Suppressor macrophage treated with lipopolysaccharide for 4 hours (primary cell): ENCODE measurements at regions not wholly inside any gene's neighbourhood (a gene's known extent, or its start where the extent isn't known, plus 50 kb on each side); places are given as distances from the start of the nearest gene placed in this dataset.
"Not testable (repeated sequence)": the region's sequence is repeated elsewhere in the genome, so short reads cannot be mapped to it uniquely, and the experiment has no call there.

Experiments
- DNase-seq: peaks from one replicate; pipeline ENCODE4 v3.0.0-alpha.2; 2020

DNA sequence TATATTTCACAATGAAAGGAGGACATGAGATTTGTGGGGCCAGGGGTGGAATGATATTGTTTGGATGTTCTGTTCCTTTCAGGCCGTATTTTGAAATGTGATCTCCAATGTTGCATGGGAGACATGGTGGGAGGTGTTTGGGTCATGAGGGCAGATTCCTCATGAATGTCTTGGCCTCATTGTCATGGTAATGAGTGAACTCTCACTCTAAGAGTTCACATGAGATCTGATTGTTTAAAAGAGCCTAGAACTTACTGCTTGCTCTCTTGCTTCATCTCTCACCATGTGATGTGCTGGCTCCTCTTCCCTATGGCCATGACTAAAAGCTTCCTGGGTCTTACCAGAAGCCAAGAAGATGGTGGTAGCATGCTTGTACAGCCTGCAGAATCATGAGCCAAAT, 1183.0 kb downstream of the TECRL start:
- DNase-seq, result no peak

DNA sequence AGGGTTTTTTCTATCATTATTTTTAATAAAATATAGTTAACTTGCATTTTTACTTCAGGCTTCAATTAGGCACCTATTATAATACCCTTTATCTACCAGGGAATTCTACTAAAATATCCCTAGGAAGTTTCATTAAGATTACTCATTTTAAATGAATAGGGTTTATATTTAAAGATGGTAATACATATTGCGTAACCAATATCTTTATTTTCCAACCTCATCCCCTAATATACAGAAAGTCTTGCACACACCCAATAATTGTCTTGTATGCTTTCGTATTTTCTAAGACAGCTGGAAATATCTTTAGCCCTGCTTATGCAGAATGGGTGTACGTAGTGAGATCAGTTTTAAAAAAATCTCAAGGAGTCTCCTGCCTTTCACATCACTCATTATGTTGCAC, 1186.8 kb downstream of the TECRL start:
- no peak for DNase-seq

DNA sequence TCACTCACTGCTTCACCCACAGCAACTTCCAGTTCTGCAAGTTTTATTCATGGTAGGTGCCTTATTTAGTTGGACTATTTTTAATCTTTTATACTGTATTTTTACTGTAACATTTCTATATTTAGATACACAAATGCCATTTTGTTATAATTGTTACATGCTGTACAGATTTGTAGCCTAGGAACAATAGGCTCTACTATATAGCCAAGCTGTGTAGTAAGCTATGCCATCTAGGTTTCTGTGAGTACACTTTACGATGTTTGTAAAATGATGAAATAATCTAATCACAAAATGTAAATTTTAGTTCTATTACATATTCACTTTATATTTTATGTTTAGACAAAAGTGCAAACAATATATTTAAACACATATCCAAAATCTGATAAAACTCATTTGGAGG, 1187.8 kb downstream of the TECRL start:
- DNase-seq, result no peak

GRCh38 chr4:63218856-63219255, 1190.4 kb downstream of the TECRL start:
- no peak for DNase-seq

- DNase-seq, result no peak
These were observed 1195.2 kb downstream of the TECRL start for GRCh38 chr4:63214076-63214475.

GRCh38 chr4:63211776-63212479, 1197.3 kb downstream of the TECRL start:
- no peak for DNase-seq

DNA sequence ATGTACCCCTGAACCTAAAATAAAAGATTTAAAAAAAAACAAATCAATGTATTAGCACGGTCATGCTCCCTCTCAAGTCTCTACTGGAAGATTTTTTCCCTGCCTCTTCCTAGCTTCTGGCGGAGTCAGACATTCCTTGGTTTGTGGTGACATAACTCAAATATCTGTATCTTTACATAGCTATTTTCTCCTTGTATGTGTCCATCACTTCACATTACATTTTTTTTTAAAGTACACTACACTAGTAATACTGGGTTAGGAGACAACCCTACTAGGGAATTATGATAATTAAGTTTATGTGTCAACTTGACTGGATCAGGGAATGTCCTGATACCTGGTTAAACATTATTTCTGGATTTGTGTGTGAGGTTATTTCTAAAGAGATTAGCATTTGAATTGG, 1197.9 kb downstream of the TECRL start:
- DNase-seq, result no peak

DNA sequence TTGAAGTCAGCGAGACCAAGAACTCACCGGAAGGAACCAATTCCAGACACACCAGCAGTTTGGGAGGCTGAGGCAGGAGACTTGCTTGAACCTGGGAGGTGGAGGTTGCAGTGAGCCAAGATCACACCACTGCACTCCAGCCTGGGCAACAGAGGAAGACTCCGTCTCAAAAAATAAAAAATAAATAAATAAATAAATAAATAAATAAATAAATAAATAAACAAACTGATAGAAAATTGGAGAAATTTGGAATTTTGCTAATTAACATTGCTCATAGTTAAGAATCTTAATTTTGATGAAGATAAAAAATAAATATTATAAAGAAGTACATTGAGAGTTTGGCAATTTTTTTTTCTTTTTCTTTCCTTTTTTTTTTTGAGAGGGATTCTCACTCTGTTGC, 1216.2 kb downstream of the TECRL start:
- not testable (repeated sequence) for DNase-seq

DNA sequence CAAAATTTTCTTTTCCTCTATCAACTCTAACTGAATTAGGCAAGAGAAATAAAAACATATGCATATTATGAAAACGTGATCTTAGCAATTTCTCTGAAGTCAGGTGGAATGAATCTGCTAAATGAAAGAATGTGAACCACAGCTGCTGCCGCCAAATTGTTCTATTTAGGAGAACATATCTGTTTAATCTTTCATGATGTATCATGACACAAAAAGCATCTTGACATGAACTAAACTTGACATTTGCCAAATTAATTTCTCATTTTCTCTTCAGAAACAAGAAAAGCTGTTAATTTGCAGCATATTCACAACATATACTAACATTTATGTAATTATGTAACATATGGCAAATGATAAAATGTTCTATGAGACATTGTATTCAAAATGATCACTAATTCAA, 1237.9 kb downstream of the TECRL start:
- DNase-seq, result no peak

- no peak for DNase-seq
These were observed 1238.3 kb downstream of the TECRL start for GRCh38 chr4:63170923-63171322.

GRCh38 chr4:63169836-63170235, 1239.4 kb downstream of the TECRL start:
- DNase-seq, result no peak

GRCh38 chr4:63155561-63155960, 1253.7 kb downstream of the TECRL start:
- DNase-seq, result no peak

DNA sequence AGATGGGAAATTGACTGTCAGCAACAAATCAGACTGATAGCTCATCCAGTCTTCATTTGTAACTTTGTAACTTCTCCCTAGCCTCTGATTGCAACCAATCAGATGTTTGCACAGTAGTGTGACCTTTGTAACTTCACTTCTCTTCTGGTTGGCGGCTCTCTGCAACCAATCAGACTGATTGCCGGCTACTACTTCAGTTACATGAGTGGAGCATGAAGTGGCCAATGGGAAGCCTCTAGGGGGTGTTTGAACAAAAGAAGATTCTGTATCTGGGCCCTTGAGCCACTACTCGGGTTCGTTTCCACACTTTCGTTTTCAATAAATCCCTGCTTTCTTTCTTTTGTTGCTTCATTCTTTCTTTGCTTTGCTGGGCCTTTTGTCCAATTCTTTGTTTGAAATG, 1285.8 kb downstream of the TECRL start:
- no peak for DNase-seq

- no peak for DNase-seq
These were observed 1286.3 kb downstream of the TECRL start for GRCh38 chr4:63122955-63123354.

GRCh38 chr4:63106600-63106999, 1302.7 kb downstream of the TECRL start:
- no peak for DNase-seq

DNA sequence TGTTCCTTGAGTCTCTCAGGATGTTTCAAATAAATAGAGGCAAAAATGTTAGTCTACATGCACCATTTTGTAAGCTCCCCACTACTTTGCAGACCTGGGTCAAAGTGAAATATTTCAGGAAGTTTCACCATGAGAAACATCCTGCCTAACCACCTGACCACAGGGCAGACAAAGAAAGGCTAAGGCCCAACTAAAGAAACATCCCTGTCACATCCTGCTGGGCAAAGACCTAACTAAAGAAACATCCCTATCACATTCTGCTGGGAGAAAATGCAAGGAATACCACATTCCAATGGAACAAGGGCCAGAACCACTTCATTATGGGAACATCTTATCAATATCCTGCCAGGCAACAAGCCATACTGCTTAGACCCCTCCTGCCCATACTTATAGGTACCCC, 1303.4 kb downstream of the TECRL start:
- DNase-seq, result no peak

GRCh38 chr4:63090641-63091040, 1318.6 kb downstream of the TECRL start:
- no peak for DNase-seq

- no peak for DNase-seq
These were observed 1324.2 kb downstream of the TECRL start for GRCh38 chr4:63085091-63085490.

GRCh38 chr4:63080934-63081333, 1328.3 kb downstream of the TECRL start:
- DNase-seq, result no peak

DNA sequence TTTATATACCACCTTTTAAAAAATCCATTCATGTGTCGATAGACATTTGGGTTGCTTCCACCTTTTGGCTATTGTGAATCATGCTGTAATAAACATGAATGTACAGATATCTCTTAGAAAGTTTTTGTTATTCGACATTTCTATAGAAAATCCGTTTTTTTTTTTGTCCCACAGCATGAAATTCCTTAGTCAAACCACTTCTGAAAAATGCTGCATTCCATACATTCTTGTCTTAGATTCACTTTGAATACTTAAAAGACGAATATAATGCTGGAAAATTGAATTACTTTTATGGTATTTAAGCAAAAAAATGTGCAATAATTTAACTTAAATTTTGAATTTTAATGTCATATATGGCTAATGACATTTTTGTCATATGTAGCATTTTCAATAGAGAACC, 1345.5 kb downstream of the TECRL start:
- no peak for DNase-seq

- not testable (repeated sequence) for DNase-seq
These were observed 1346.4 kb downstream of the TECRL start for GRCh38 chr4:63062891-63063290.

DNA sequence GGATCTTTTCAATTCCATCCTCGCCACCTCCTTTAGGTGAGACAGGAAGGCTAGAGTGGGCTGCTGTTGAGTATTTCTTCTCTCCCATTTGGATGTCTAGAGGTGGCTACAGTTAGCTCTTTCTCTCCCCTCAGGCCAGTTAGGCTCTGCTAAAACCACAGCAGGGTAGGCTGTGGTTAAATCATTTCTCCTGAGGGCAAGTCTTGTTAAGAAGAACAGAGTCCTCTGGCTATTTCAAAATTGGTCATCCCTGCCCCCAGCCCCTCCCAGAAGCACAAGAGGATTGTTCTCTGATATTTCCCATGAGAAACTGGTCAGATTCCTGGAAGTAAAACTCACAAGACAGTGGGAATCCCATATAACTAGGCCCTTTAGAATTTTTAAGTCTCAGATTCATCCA, 1359.5 kb downstream of the TECRL start:
- no peak for DNase-seq

- no peak for DNase-seq
These were observed 1360.0 kb downstream of the TECRL start for GRCh38 chr4:63049278-63049677.

- no peak for DNase-seq
These were observed 1372.9 kb downstream of the TECRL start for GRCh38 chr4:63036159-63036866.

- DNase-seq, result no peak
These were observed 1379.9 kb downstream of the TECRL start for GRCh38 chr4:63029380-63029779.
